Neuronal stem cell (in vitro differentiated cells): ENCODE measurements at regions not wholly inside any gene's neighbourhood (a gene's known extent, or its start where the extent isn't known, plus 50 kb on each side); places are given as distances from the start of the nearest gene placed in this dataset.

Experiments
- DNase-seq: peaks from one replicate; pipeline ENCODE4 v3.0.0-alpha.2; 2013; ENCODE audit warnings: low spot score
- H2AFZ ChIP-seq: one replicate; pipeline ENCODE4 v1.6.1; 2013; ENCODE audit warnings: mild to moderate bottlenecking, low read length, inconsistent platforms
- H2AK5ac ChIP-seq: 2 replicates; pipeline ENCODE4 v1.6.1; 2013; ENCODE audit warnings: low read depth, mild to moderate bottlenecking, inconsistent platforms, low read length, moderate library complexity, mixed read lengths
- H2BK120ac ChIP-seq: 2 replicates; pipeline ENCODE4 v1.6.1; 2013; ENCODE audit warnings: low read depth, mild to moderate bottlenecking, inconsistent platforms, low read length, moderate library complexity, mixed read lengths
- H2BK12ac ChIP-seq: one replicate; pipeline ENCODE4 v1.6.1; 2013; ENCODE audit warnings: low read length, inconsistent platforms
- H2BK15ac ChIP-seq: 2 replicates; pipeline ENCODE4 v1.6.1; 2013; ENCODE audit warnings: mild to moderate bottlenecking, low read length, inconsistent platforms, mixed read lengths
- H2BK5ac ChIP-seq: one replicate; pipeline ENCODE4 v1.6.1; 2013; ENCODE audit warnings: inconsistent platforms, mild to moderate bottlenecking, low read length, moderate library complexity
- H3K14ac ChIP-seq: one replicate; pipeline ENCODE4 v1.6.1; 2013; ENCODE audit warnings: low read length, inconsistent platforms
- H3K18ac ChIP-seq: 2 replicates; pipeline ENCODE4 v1.6.1; 2013; ENCODE audit warnings: low read length, inconsistent platforms
- H3K23ac ChIP-seq: 2 replicates; pipeline ENCODE4 v1.6.1; 2013; ENCODE audit warnings: low read depth, mild to moderate bottlenecking, mixed read lengths, low read length, inconsistent platforms; ENCODE audit not compliant: poor library complexity
- H3K27ac ChIP-seq: replicated peaks from 3 replicates; pipeline ENCODE4 v1.5.1; 2013; ENCODE audit warnings: low read length, inconsistent platforms
- H3K27me3 ChIP-seq, 3 experiments: 2 replicates each; pipeline ENCODE4 v1.6.1; 2013; ENCODE audit warnings: low read length in 3 of 3, mild to moderate bottlenecking in 2 of 3, inconsistent platforms in 1 of 3, low read depth in 1 of 3, mixed read lengths in 1 of 3, moderate library complexity in 1 of 3; ENCODE audit not compliant: control insufficient read depth in 3 of 3, insufficient read depth in 3 of 3
- H3K36me3 ChIP-seq, 2 donors: replicated peaks in 1 of 2; 2 replicates each; pipeline ENCODE4 v1.6.1; 2013; ENCODE audit warnings: low read length in 2 of 2; ENCODE audit not compliant: control insufficient read depth in 2 of 2, insufficient read depth in 2 of 2
- H3K4ac ChIP-seq: 2 replicates; pipeline ENCODE4 v1.6.1; 2013; ENCODE audit warnings: inconsistent platforms, mild to moderate bottlenecking, low read length, moderate library complexity
- H3K4me1 ChIP-seq, 2 donors: 1 replicate in 1 of 2; 2 replicates in 1 of 2; pipeline ENCODE4 v1.6.1; 2013; ENCODE audit warnings: low read length in 2 of 2, low read depth in 1 of 2; ENCODE audit not compliant: control insufficient read depth in 2 of 2, insufficient read depth in 1 of 2
- H3K4me2 ChIP-seq: one replicate; pipeline ENCODE4 v1.6.1; 2013; ENCODE audit warnings: mild to moderate bottlenecking, low read length, inconsistent platforms; ENCODE audit not compliant: insufficient read depth, poor library complexity, severe bottlenecking
- H3K4me3 ChIP-seq, 2 donors: 2 replicates each; pipeline ENCODE4 v1.5.1; 2013; ENCODE audit warnings: low read length in 2 of 2, mild to moderate bottlenecking in 2 of 2, inconsistent platforms in 1 of 2, moderate library complexity in 1 of 2
- H3K79me1 ChIP-seq: one replicate; pipeline ENCODE4 v1.6.1; 2013; ENCODE audit warnings: low read depth, mild to moderate bottlenecking, inconsistent platforms, low read length, moderate library complexity
- H3K9ac ChIP-seq: one replicate; pipeline ENCODE4 v1.6.1; 2013; ENCODE audit warnings: mild to moderate bottlenecking, low read depth, low read length, inconsistent platforms; ENCODE audit not compliant: poor library complexity
- H3K9me3 ChIP-seq, 2 donors: replicated peaks in 1 of 2; 2 replicates each; pipeline versions ENCODE3 to v1.6.1; 2013; ENCODE audit warnings: low read length in 2 of 2, mild to moderate bottlenecking in 2 of 2, inconsistent platforms in 1 of 2, low read depth in 1 of 2, mixed read lengths in 1 of 2, moderate library complexity in 1 of 2; ENCODE audit not compliant: control insufficient read depth in 2 of 2, insufficient read depth in 1 of 2
- H4K8ac ChIP-seq: one replicate; pipeline ENCODE4 v1.6.1; 2013; ENCODE audit warnings: low read depth, mild to moderate bottlenecking, inconsistent platforms, low read length, moderate library complexity
- H4K91ac ChIP-seq: one replicate; pipeline ENCODE4 v1.6.1; 2013; ENCODE audit warnings: low read length, low read depth, mild to moderate bottlenecking, inconsistent platforms; ENCODE audit not compliant: poor library complexity
- WGBS, 2 donors: extraction: QIAGEN DNeasy Blood & Tissue Kit; methylation state at CpG; one replicate each; pipeline ENCODE4 v1.1.7; 2013; ENCODE audit warnings: missing lambda C conversion rate in 2 of 2, mixed read lengths in 1 of 2; ENCODE audit not compliant: insufficient read length in 2 of 2, insufficient replicate concordance in 1 of 2; ENCODE audit errors: extremely low coverage in 2 of 2; 5-methylcytosine and 5-hydroxymethylcytosine counted together

- Histone ChIP-seq H2AK5ac (no peak overlapping the region), H3K79me1 (no peaks in the 10 kb centered on the region), H3K9ac (no peak overlapping the region), H3K27me3 (no peaks in the 10 kb centered on the region), H3K23ac (no peak overlapping the region), H2BK5ac (no peak overlapping the region), H3K27ac (no peak overlapping the region), H3K4me3 (no peak overlapping the region), H2BK120ac (no peak overlapping the region), H3K4me2 (no peak overlapping the region), H4K8ac (no peak overlapping the region), H3K36me3 (no peaks in the 10 kb centered on the region), H3K4me1 (peaks cover 3 to 10% of the 10 kb centered on the region in 2 donors), H3K18ac (no peak overlapping the region), H2BK12ac (no peak overlapping the region), H3K9me3 (no peaks in the 10 kb centered on the region), H4K91ac (no peak overlapping the region), H2AFZ (no peak overlapping the region), H3K14ac (no peak overlapping the region), H2BK15ac (no peak overlapping the region), H3K4ac (no peak overlapping the region)
- no peak for DNase-seq
- WGBS, 2 donors = no CpG with 5 or more reads among the region's 3 CpGs
These were observed 176.7 kb upstream of the DYRK2 start for GRCh38 chr12:67471810-67472209.

- Histone ChIP-seq H3K27ac (no peak overlapping the region), H2AFZ (no peak overlapping the region)
- WGBS, 2 donors = no CpG with 5 or more reads among the region's 1 CpG
These were observed 176.0 kb upstream of the DYRK2 start for GRCh38 chr12:67472539-67472938.

GRCh38 chr12:67474934-67475620 is 173.5 kb upstream of the DYRK2 start:
- no peak overlapping the region for H3K9ac ChIP-seq
- no peak overlapping the region for H3K14ac ChIP-seq
- no peak overlapping the region for H2BK120ac ChIP-seq
- H4K8ac ChIP-seq = no peak overlapping the region
- no peak for DNase-seq
- H3K23ac ChIP-seq = no peak overlapping the region
- H4K91ac ChIP-seq = no peak overlapping the region
- no peak overlapping the region for H2BK12ac ChIP-seq
- H2BK5ac ChIP-seq = no peak overlapping the region
- no peak overlapping the region for H3K4me3 ChIP-seq
- H3K79me1 ChIP-seq = no peaks in the 10 kb centered on the region
- H3K18ac ChIP-seq = no peak overlapping the region
- H3K4me2 ChIP-seq = no peak overlapping the region
- H3K4me1 ChIP-seq = peaks cover 0 to 7% of the 10 kb centered on the region in 2 donors
- H3K27me3 ChIP-seq = no peaks in the 10 kb centered on the region
- no CpG with 5 or more reads among the region's 3 CpGs for WGBS, 2 donors
- no peak overlapping the region for H2AFZ ChIP-seq
- no peak overlapping the region for H2BK15ac ChIP-seq
- H3K9me3 ChIP-seq = no peaks in the 10 kb centered on the region
- H2AK5ac ChIP-seq = no peak overlapping the region
- H3K4ac ChIP-seq = no peak overlapping the region
- H3K27ac ChIP-seq = no peak overlapping the region
- H3K36me3 ChIP-seq = no peaks in the 10 kb centered on the region

More at GRCh38 chr12:67472539-67472938, 176.0 kb upstream of the DYRK2 start:
- Histone ChIP-seq H3K4ac (no peak overlapping the region), H3K9me3 (no peaks in the 10 kb centered on the region), H3K27me3 (no peaks in the 10 kb centered on the region), H3K79me1 (no peaks in the 10 kb centered on the region), H3K4me3 (no peak overlapping the region), H3K4me2 (no peak overlapping the region), H3K18ac (no peak overlapping the region), H3K4me1 (peaks cover 3 to 10% of the 10 kb centered on the region in 2 donors), H3K36me3 (no peaks in the 10 kb centered on the region), H2BK15ac (no peak overlapping the region), H2AK5ac (no peak overlapping the region), H2BK120ac (no peak overlapping the region), H3K23ac (no peak overlapping the region), H4K8ac (no peak overlapping the region), H4K91ac (no peak overlapping the region), H2BK5ac (no peak overlapping the region), H3K9ac (no peak overlapping the region), H3K14ac (no peak overlapping the region), H2BK12ac (no peak overlapping the region)
- DNase-seq = no peak

GRCh38 chr12:67475725-67476124 is 172.8 kb upstream of the DYRK2 start:
- Histone ChIP-seq H3K36me3 (no peaks in the 10 kb centered on the region), H3K4me3 (no peak overlapping the region), H4K8ac (no peak overlapping the region), H3K18ac (no peak overlapping the region), H3K9me3 (no peaks in the 10 kb centered on the region), H3K27me3 (no peaks in the 10 kb centered on the region), H2BK120ac (no peak overlapping the region), H3K14ac (no peak overlapping the region), H2BK15ac (no peak overlapping the region), H3K4me1 (peaks cover 0 to 7% of the 10 kb centered on the region in 2 donors), H2AFZ (no peak overlapping the region), H3K4ac (no peak overlapping the region), H3K27ac (no peak overlapping the region), H4K91ac (no peak overlapping the region), H3K4me2 (no peak overlapping the region), H2BK5ac (no peak overlapping the region), H3K23ac (no peak overlapping the region), H2BK12ac (no peak overlapping the region), H3K9ac (no peak overlapping the region), H2AK5ac (no peak overlapping the region), H3K79me1 (no peaks in the 10 kb centered on the region)
- no peak for DNase-seq
- no CpG with 5 or more reads among the region's 2 CpGs for WGBS, 2 donors
